NB4 (cell line): ENCODE measurements at regions not wholly inside any gene's neighbourhood (a gene's known extent, or its start where the extent isn't known, plus 50 kb on each side); places are given as distances from the start of the nearest gene placed in this dataset.

Experiments
- DNase-seq: peaks from one replicate; pipeline ENCODE4 v3.0.0; 2010; ENCODE audit warnings: low read depth
- H3K4me3 ChIP-seq: one replicate; pipeline ENCODE4 v1.5.1; 2011; ENCODE audit warnings: mild to moderate bottlenecking, low read depth, low read length, moderate library complexity
- MAX ChIP-seq: IDR thresholded peaks from 2 replicates; pipeline ENCODE4 v1.6.1; 2011; ENCODE audit warnings: low read depth, low read length
- MYC ChIP-seq: IDR thresholded peaks from 2 replicates; pipeline ENCODE4 v1.6.1; 2011; ENCODE audit warnings: low read depth, low read length
- POLR2A ChIP-seq: IDR thresholded peaks from 2 replicates; pipeline ENCODE4 v1.6.1; 2011; ENCODE audit warnings: mild to moderate bottlenecking; ENCODE audit not compliant: insufficient read length; ENCODE audit errors: extremely low read depth
- TF ChIP-seq, protein P1 (sequence below): IDR thresholded peaks from one replicate; pipeline ENCODE4 v1.5.1; 2012; ENCODE audit warnings: low read depth, low read length

DNA sequence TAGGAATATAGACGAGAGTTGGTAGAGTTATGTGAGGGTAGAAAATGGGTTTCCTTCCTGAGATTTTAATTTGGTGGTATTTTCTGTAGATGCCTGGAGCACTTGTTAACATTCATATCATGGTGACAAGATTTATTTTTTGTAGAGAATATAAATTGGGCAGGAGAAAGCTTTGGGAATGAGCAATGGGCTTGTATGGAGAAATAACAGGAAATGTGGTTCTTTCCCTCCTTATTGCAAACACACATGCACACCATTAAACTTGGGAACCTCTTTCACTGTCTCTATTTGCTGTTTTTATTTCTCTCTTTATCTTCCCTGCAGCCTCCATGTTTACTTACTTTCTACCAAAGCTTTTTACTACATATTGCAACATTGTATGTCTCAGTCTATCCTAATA, 1653.6 kb downstream of the OLFM4 start:
- no peak overlapping the region for H3K4me3 ChIP-seq
- no peak for DNase-seq
- no peak for TF ChIP-seq POLR2A
- no peak for TF ChIP-seq MYC
- TF ChIP-seq MAX = no peak
- TF ChIP-seq, protein P1, sequence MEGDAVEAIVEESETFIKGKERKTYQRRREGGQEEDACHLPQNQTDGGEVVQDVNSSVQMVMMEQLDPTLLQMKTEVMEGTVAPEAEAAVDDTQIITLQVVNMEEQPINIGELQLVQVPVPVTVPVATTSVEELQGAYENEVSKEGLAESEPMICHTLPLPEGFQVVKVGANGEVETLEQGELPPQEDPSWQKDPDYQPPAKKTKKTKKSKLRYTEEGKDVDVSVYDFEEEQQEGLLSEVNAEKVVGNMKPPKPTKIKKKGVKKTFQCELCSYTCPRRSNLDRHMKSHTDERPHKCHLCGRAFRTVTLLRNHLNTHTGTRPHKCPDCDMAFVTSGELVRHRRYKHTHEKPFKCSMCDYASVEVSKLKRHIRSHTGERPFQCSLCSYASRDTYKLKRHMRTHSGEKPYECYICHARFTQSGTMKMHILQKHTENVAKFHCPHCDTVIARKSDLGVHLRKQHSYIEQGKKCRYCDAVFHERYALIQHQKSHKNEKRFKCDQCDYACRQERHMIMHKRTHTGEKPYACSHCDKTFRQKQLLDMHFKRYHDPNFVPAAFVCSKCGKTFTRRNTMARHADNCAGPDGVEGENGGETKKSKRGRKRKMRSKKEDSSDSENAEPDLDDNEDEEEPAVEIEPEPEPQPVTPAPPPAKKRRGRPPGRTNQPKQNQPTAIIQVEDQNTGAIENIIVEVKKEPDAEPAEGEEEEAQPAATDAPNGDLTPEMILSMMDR = no peak

DNA sequence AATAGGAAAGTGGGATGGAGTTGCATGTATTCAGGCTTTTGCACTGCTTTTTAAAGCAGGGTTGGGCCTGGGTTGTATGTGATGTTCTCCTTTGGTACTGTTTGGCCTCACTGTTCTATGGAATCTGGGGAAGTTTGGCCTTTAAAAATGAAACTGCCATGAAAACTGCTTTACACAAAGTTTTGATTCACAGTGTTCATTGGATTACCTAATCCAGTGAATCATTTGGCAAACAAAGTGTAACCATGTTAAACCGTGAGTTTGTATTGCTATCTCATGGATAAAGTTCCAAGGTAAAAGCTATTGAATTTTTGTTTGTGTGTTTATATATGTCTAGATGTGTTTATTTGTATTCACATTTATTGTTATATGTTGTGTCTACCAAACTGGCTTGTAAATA, 1658.6 kb downstream of the OLFM4 start:
- DNase-seq = no peak
- no peak overlapping the region for H3K4me3 ChIP-seq
- no peak for TF ChIP-seq POLR2A
- TF ChIP-seq, protein P1 = no peak
- TF ChIP-seq MAX = no peak
- TF ChIP-seq MYC = no peak

- DNase-seq = no peak
- H3K4me3 ChIP-seq = no peak overlapping the region
- TF ChIP-seq POLR2A = no peak
- TF ChIP-seq MYC = no peak
- TF ChIP-seq MAX = no peak
- TF ChIP-seq, protein P1 = no peak
Observed at GRCh38 chr13:54699831-54700230, 1671.2 kb downstream of the OLFM4 start.

DNA sequence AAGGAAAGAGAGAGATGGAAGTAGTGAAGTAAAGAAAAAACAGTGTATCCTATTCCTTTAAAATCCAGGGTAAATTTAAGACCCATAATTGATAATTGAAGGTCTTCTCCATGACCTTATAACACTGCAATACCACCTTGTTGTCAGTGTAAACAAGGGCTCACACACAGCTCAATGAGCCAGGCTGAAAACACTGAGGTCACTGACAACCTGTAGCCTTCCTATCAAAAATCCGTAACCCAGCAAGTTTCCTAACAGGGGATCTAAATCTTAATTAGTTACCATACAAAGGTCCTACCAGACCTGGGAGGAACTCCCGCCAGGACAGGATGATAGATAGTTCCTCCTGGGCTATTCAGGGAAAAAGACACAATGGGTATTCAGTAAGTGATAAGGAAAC, 1677.1 kb downstream of the OLFM4 start:
- no peak for DNase-seq
- TF ChIP-seq, protein P1 = no peak
- no peak for TF ChIP-seq POLR2A
- no peak for TF ChIP-seq MAX
- no peak for TF ChIP-seq MYC
- no peak overlapping the region for H3K4me3 ChIP-seq

DNA sequence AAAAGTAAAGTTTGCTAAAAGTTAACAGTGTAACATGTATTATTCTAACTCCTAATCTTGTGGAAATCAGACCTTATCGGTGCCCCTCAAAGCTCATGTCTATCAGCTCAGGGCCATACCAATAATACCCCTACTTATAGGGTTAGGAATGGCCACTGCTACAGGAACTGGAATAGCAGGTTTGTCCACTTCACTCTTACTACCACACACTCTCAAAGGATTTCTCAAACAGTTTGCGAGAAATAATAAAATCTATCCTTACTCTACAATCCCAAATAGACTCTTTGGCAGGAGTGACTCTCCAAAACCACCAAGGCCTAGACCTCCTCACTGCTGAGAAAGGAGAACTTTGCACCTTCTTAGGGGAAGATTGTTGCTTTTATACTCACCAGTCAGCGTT, 1677.7 kb downstream of the OLFM4 start:
- H3K4me3 ChIP-seq = no peak overlapping the region
- no peak for TF ChIP-seq POLR2A
- TF ChIP-seq MYC = no peak
- TF ChIP-seq, protein P1 = no peak
- TF ChIP-seq MAX = no peak
- DNase-seq = no peak

DNA sequence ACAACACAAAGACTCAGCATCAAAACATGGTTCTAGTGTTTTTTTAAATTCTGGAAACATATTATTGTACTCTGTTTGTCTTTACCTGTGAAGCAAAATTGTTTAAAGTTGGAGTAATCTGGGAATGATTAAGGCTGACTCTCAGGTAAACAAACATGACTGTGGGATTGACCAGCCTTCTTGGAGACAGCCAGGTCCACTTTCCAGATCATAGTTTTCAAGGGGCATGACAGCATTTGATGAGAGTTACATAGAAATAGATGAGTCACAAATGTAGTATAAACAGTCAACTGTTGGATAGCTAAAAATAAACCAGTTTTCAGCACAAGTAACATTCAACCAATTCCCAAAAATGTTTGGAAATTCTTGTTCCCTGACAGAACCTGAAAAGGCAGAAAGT, 1680.9 kb downstream of the OLFM4 start:
- no peak overlapping the region for H3K4me3 ChIP-seq
- TF ChIP-seq, protein P1 = no peak
- TF ChIP-seq MAX = no peak
- TF ChIP-seq MYC = no peak
- TF ChIP-seq POLR2A = no peak
- DNase-seq = no peak
